Stimulated activated CD4-positive, alpha-beta T cell treated with anti-CD3 and anti-CD28 coated beads, TNF-alpha, amount 100 ng/mL, for 48 hours (primary cell): ENCODE measurements at regions not wholly inside any gene's neighbourhood (a gene's known extent, or its start where the extent isn't known, plus 50 kb on each side); places are given as distances from the start of the nearest gene placed in this dataset.
"Not testable (repeated sequence)": the region's sequence is repeated elsewhere in the genome, so short reads cannot be mapped to it uniquely, and the experiment has no call there.

Experiments
- DNase-seq, 3 donors: peaks; one replicate each; pipeline ENCODE4 v3.0.0-alpha.2; 2020; ENCODE audit warnings: low read depth in 3 of 3

DNA sequence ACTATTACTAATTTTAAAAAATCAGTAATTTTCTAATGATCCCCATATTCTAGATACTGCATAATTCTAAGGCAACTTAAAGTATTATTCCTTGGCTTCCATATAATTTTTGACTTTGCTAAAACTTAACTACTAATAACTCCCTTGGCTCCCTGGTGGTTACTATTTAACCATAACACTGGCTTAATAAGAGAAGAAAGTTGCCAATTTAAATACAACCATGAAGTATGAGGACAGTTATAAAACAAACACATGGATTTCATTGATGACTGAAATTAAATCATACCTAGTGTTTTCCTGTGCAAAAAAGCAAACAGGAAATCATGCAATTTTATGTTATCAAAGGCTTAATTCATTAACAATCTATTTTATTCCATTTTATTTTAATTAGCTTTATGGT, 1073.9 kb downstream of the GRM8 start:
- DNase-seq: no peak

DNA sequence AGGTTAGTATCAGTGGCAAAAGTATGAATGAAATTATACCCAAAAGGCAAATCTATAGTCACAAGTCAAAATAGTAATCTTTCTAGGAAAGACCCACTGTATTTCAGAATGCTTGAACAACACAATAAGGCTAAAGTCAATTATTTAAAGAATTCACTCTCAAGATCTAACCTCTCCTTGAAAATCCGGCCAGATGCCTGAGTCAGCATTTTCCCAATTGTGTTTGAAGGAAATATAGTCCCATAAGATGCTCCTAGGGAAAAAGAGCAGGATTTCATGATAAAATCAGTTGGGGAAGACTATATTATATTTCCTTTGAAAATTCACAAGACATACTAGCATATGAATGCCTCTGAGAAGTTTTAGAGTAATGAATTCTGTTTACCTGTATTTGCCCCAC, 1075.0 kb downstream of the GRM8 start:
- DNase-seq: no peak

DNA sequence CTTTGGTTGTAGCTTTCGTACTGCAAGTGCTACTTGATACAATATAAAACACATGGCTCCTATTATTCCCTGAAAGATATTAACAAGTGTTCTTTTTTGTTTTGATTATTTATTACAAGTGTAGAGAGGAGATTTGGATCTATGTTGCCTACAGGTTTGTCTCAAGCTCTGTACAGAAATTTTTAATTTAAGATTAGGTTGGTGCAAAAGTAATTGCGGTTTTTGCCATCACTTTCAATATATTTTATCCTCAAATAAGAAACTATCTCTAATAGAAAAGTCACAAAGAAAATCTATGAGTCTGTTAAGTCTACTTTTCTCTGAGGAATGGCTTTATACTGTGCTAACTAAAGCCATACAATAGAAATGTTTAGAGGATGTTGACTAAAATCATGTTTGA, 1086.1 kb downstream of the GRM8 start:
- DNase-seq: no peak

DNA sequence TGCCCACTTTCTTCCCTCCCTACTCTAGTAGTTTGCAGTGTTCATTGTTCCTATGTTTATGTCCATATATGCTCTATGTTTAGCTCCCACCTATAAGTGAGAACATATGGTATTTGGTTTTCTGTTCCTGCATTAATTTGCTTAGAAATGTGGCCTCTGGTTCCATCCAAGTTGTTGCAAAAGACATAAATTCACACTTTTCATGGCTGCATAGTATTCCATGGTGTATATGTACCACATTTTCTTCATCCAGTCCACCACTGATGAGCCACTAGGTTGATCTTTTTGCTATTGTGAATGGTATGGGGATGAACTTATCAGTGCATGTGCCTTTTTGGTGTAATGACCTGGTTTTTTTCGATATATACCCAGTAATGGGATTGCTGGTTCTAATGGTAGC, 1089.1 kb downstream of the GRM8 start:
- no peak for DNase-seq

DNA sequence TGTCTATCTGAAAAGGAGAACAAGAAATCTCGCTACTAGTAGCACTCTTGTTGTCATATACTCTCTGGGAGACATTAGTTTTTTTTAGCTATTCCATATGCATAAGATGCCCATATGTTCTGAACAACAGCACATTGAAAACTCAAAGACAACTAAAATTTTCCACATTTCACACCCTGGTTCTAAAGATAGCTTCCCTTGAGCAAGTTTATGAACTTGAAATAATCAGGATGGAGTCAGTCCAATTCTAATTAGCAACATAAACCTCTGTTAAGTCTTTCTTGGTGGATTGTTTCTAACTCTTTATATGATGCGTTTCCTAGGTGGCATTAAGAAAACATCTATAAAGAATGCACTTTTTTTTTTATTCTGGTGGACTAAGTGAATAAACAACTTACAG, 1095.3 kb downstream of the GRM8 start:
- no peak for DNase-seq

DNA sequence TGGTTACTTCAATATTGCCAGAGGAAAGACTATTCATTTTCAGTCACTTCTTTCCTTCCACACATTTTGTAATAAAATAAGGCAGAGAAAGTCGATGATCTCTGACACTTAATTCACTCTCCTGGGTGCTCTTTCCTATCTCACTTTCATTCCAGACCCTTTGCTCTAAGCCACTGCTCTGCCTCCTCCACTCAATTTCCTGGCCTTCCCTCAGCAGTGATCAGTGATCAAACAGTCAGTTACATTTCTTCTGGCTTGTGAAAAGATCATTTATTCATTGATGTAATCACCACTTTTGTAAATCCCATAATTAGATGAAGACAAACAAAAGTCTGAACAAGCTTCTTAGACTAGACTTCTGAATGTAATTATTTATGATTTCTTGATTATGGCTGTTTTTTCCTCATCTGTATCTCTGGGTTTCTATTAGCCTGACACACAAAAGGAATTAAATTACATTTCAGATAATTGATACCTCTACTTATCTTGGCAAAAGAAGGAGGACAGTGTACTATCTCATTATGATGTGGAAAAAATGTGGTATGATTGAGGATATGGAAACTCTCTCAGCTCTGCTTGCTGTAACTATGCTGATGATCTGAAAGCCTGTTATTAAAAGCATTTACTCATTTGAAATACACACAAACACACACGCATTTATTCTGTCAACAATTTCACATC, 1102.3 kb downstream of the GRM8 start:
- DNase-seq: no peak

DNA sequence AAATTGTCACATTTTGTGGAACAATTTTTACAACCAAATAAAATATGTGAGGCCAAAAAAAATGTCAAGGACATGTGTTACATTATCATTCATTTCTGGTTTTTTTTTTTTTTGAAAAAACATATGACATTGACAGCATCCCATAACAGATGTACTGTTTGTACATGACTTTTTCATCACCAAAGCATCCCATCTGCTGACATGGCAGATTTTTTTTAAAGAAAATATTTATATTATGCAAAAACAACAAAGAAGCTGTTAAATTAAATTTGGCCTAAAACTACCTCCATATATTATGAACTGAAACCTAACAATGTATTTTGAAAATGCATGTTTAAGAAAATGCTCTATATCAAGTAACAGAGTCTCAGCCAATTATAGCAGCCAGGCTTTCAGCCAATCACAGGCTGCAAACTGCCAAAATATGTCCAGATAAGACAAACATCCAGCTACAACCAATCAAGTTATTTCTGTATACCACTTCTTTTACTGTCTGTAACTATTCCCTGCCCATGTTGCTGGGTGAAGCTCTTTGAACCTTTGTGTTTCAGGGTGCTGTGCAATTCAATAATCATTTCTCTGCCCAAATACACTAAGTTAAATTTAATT, 1111.8 kb downstream of the GRM8 start:
- no peak for DNase-seq

DNA sequence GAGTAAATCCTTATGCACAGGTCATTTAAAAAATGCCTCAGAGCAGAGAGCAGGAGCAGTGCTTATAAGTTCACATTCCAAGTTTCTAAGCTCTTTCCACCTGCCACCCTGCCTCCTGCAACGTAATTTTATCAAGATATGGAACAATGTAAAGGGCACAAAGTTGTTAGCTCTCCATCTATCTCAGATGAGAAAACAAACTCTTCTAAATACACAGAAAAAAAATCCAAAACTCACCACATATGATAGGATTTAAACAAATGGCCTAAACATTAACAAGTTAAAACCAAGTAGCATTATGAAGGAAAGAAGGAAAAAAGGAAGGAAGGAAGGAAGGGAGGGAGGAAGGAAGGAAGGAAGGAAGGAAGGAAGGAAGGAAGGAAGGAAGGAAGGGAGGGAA, 1132.8 kb downstream of the GRM8 start:
- no peak for DNase-seq

DNA sequence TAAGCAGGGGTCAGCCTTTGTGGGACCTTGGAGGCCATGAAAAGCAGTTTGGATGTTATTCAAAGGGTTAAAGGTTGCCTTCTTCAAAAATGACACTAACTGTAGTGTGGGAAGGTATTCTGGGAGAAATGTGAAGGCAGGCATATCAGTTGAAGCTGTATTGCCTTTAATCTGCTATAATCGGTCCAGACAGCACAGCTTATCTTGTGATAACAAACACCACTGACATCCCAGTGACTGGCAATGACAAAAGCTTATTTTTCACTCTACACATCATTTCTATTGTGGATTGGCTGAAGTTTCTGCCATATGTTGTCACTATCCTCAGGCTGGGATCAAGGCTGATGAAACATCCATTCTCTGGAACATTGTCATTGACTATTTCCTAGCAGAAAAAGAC, 1149.2 kb downstream of the GRM8 start:
- DNase-seq: no peak

DNA sequence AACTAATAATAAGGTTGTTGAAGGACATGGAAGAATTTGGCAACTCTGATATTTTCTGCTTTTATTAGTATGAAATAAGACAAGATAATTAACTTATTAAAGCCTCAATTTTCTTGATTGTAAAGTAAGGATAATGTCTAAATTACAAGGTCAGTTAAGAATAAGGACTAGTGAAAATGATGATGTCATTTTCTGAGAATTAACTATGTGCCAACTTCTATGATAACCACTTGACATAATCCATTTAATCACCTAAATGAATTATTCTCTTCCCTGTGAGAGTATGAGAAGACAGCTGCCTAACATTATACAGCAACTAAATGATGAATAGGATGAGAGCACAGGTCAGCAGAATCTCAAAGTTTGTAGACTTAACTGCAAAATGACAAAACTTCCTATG, 1153.4 kb upstream of the POT1 start:
- no peak for DNase-seq

DNA sequence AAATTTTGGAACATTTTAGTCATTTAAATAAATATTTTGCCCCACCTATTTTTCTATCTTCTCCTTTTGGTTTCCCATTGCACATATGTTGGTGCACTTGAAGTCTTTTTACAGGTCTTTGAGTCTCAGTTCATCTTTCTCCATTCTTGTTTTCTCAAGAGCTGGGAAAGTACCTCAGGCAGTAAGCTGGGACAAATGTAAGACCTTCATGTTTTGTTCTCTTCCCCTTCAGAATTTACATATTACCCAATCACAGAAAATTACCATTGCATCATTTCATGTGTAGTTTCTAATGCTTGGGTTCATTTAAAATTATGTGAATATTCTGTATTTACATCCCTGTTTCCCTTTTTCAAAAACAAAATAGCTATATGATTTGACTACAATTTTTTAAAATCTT, 1150.0 kb upstream of the POT1 start:
- DNase-seq: no peak

DNA sequence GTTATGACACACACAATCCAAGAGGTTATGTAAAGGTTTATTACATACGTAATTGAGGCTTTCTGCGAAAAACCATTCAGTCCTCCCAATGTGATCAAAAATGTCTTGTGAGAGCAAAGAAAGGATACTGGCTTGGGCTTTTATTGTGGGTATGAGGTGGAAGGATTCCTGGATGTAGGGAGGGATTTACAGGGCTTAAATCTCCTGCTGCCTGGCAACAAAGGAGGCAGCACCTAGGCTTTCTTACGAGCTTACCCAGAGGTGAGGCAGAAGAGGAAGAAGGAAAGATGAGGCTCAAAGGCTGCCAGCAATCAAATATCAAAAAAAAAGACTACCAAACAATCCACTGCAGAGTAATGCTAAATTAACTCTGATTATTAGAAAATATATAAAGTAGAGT, 1149.5 kb upstream of the POT1 start:
- no peak for DNase-seq

DNA sequence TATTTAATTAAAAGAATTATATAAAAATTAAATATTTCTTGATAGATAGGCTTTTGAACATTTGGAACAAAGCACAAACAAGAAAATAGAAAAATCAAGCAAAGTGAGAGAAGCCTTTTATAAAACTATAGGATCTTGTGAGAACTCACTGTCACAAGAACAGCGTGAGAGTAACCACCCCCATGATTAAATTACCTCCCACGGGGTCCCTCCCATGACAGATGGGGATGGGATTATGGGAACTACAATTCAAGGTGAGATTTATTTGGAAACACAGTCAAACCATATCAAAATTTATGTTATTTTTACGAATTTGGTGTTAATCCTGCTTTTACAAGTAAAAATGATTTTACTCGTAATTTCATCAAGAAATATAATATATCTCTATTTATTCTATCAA, 1136.1 kb upstream of the POT1 start:
- DNase-seq: no peak

DNA sequence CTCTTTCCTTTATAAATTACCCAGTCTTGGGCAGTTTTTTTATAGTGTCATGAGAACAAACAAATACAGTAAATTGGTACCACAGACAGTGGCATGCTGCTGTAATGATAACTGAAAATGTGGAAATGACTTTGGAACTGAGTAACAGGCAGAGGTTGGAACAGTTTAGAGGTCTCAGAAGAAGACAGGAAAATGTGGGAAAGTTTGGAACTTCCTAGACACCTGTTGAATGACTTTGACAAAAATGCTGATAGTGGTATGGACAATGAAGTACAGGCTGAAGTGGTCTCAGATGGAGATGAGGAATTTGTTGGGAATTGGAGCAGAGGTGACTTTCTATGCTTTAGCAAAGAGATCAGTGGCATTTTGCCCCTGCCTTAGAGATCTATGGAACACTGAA, 1128.4 kb upstream of the POT1 start:
- no peak for DNase-seq

DNA sequence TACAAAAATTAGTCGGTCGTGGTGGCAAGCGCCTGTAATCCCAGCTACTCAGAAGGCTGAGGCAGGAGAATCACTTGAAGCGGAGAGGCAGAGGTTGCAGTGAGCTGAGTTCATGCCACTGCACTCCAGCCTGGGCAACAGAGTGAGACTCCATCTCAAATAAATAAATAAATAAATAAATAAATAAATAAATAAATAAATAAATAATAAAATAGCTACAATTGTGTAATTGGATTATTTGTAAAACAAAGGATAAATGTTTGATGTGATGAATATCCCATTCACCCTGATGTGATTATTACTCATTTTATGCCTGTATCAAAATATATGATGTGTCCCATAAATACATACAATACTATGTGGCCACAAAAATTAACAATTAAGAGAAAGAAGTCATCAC, 1127.0 kb upstream of the POT1 start:
- DNase-seq: not testable (repeated sequence)

DNA sequence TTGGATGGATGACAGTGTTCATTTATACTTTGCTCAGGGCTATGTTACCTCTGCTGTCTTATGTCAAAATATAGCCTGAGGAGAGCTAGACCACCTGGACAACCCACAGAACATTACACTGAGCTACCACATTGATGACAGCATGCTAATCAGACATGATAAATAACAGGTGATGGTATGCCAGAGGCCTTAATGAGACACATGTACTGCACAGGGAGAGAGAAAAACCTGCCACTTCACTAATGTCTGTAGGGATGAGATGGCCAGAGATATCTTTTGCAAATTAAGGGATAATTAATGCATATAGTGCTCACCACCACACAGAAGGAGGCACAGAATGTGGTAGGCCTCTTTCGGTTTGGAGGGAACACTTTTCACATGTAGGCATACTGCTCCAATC, 1122.6 kb upstream of the POT1 start:
- no peak for DNase-seq

DNA sequence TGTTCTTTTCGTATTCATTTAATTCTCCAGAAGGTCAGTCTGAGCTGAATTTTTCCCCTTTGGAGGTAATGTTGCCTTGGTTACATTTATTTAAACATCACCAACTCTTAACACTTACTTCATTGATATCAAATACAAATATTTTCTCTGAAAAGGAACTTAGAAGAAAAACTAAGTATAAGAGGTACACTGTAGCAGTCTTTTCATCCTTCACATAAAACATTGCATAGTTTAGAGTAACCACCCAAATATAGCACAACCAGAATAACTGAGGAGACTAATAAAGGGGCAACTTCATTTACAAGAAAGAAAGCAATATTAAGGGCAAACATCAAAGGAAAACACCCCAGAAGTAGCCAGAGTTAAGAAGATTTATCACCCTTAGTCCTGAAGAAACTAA, 1115.0 kb upstream of the POT1 start:
- DNase-seq: no peak

DNA sequence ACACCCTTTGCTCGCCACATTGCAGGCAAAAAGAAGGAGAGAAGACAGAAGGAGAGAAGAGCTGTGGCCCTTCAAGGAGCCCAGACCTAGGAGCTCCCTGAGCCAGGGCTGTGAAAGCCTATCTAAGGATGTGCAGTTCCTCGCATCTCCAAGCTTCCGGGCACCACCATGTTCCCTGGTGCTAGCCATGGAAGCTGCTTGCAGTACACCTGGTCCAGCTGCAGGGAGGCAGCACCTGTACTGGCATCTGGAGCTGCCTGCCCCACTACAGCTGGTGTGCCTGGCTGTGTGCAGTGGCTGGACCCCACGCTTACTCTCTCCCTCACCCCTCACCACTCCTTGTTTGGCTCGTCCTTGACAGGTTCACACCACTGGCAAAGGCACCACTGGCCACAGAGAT, 1111.8 kb upstream of the POT1 start:
- no peak for DNase-seq

DNA sequence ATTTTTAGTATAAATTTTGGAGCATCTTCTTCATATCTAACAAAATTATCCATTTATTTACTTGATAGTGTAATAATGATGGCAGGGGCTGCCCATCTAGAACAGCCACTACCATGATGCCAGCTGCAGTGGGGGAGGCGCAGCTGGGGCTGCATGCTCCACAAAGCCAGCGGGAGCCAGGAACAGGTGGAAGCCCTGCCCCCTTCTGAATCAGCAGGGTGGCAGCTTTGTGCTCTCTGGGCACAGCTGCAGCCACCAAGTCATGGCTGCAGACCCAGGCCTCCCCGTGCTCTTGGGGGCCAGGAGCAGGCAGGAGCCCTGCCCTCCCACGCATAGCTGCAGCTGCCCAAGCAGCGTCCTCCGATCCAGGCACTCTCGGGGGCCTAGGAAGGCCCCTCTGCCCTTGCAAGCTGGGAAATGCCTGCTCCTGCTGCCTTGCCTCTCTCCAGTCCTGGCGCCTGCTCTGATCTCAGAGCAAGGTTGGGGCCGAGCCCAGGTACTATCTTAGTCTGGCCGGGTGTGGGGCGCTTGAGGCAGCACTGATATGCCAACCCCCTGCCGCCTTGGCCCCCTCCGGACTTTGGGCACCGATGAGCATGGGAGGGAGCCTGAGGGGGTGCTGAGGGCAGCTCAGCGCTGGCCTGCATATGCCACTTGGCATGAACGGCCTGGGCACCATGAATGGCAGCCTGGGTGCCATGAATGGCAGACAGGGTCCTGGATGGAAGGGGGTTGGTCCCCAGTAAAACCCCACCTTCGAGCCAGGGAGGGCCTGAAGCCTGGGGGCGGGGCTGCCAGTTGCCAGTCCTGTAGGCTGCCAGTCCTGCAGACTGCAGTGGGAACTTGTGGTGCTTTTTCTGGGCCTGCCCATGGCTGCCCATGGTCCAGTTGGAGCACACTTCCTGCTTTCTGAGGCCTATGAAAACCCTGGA, 1110.8 kb upstream of the POT1 start:
- DNase-seq: no peak

DNA sequence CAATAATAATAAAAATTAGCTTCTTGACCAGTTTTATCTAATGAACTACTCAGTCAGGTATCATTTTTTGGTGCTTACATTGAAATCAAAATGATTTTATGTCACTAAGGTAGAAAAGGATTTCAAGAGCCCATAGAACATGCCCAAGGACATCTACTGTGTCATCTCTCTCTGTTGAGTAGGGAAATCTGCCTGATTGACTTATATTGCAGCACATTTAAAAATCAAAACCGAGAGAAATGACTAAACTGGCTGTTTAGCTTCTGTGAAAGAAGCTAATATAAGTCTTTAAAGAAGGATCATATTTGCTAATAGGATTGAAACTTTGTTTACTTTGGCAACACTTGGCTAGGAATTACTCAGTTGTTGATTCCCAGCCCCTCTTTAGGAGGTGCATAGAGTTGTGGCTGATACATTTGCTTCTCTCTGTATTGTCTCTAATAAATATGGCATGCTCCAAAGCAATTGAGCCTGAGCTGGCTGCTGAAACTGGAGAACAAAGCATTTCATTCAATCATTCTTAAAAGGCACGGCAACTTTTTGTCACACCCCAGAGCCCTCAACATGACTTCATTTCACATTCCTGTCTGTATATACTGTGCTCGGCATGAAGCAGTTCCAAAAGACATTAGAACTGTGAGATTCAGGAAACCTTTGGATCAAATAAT, 1096.9 kb upstream of the POT1 start:
- no peak for DNase-seq

DNA sequence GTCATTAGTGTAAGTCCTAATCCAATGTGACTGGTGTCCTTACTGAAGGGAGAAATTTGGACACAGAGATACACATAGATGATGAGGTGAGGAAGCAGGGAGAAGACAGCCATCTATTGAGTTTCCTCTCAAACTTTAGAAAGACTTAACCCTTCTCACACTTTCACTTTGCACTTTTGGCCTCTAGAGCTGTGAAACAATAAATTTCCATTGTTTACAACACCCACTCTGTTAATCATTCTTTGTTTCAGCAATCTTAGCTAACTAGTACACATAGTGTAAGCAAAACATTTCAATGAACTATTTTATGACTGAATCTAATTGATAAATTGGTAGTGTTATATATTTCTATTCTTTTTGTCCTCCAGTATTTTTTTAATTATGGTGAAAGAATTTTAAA, 1092.8 kb upstream of the POT1 start:
- no peak for DNase-seq

DNA sequence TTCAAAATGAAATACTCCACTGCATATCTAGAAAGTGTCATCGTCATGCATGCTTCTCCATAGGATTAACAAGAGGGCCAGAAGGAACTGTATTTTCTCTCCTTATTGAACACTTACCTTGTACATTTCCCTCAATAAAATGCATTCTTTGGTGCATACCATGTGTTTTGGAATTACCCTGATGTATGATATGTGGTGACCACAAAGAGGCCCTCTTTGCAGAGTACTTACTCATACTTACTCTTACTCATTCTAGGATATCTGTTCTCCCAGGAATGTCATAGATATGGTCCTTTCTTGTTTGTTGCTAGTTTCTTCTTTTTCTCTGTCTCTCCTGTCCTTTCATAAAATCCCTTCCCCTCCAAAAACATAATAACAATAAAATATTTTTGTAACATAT, 1087.1 kb upstream of the POT1 start:
- DNase-seq: no peak
